HG03378 (cell line): ENCODE measurements at regions not wholly inside any gene's neighbourhood (a gene's known extent, or its start where the extent isn't known, plus 50 kb on each side); places are given as distances from the start of the nearest gene placed in this dataset.
"Not testable (repeated sequence)": the region's sequence is repeated elsewhere in the genome, so short reads cannot be mapped to it uniquely, and the experiment has no call there.

Source experiments
- ATAC-seq: cut with Tn5 transposase; IDR thresholded peaks from one replicate; pipeline ENCODE4 v1.9.1; 2021; ENCODE audit warnings: mild to moderate bottlenecking, moderate library complexity; ENCODE audit not compliant: unreplicated experiment

- ATAC-seq = no peak
Observed at GRCh38 chr4:184906480-184907097, 80.8 kb upstream of the ACSL1 start.

- ATAC-seq = no peak
Observed at GRCh38 chr4:184907216-184907615, 81.4 kb upstream of the ACSL1 start.

- ATAC-seq = no peak
Observed at GRCh38 chr4:184907810-184908209, 82.0 kb upstream of the ACSL1 start.

GRCh38 chr4:184911310-184911709, 85.5 kb upstream of the ACSL1 start:
- no peak for ATAC-seq

- ATAC-seq = no peak
Observed at GRCh38 chr4:184913356-184914143, 87.8 kb upstream of the ACSL1 start.

GRCh38 chr4:184918799-184919198, 93.0 kb upstream of the ACSL1 start:
- ATAC-seq = not testable (repeated sequence)

- ATAC-seq = no peak
Observed at GRCh38 chr4:184921456-184921855, 95.7 kb upstream of the ACSL1 start.

GRCh38 chr4:184922301-184922700, 96.0 kb upstream of the HELT start:
- no peak for ATAC-seq

- ATAC-seq = no peak
Observed at GRCh38 chr4:184924516-184924915, 93.8 kb upstream of the HELT start.

- ATAC-seq = no peak
Observed at GRCh38 chr4:184929476-184929875, 88.8 kb upstream of the HELT start.

GRCh38 chr4:184930026-184930425, 88.3 kb upstream of the HELT start:
- ATAC-seq = no peak

GRCh38 chr4:184932343-184932742, 85.9 kb upstream of the HELT start:
- no peak for ATAC-seq

GRCh38 chr4:184933311-184933710, 85.0 kb upstream of the HELT start:
- no peak for ATAC-seq

- ATAC-seq = no peak
Observed at GRCh38 chr4:184934184-184934583, 84.1 kb upstream of the HELT start.

GRCh38 chr4:184934961-184935360, 83.3 kb upstream of the HELT start:
- ATAC-seq = no peak

- ATAC-seq = no peak
Observed at GRCh38 chr4:184936071-184936470, 82.2 kb upstream of the HELT start.

- no peak for ATAC-seq
Observed at GRCh38 chr4:184937030-184937710, 81.1 kb upstream of the HELT start.

- ATAC-seq = no peak
Observed at GRCh38 chr4:184937745-184938144, 80.5 kb upstream of the HELT start.

GRCh38 chr4:184938871-184939270, 79.4 kb upstream of the HELT start:
- no peak for ATAC-seq

GRCh38 chr4:184939978-184940377, 78.3 kb upstream of the HELT start:
- no peak for ATAC-seq

- ATAC-seq = no peak
Observed at GRCh38 chr4:184940500-184940899, 77.8 kb upstream of the HELT start.
